Smooth muscle cell (in vitro differentiated cells): ENCODE measurements at regions not wholly inside any gene's neighbourhood (a gene's known extent, or its start where the extent isn't known, plus 50 kb on each side); places are given as distances from the start of the nearest gene placed in this dataset.
A peak's percentile ranks its signal among the peaks of the same experiment; 100 is the strongest.

ENCODE experiments used
- DNase-seq: peaks from one replicate; lab custom pipeline; 2025; ENCODE audit not compliant: unreplicated experiment; lab: John Stamatoyannopoulos, UW
- H2AFZ ChIP-seq: fragments of 200-600 bp; sonication (generic); 2 replicates; pipeline ENCODE4 v1.6.0; 2016; ENCODE audit warnings: antibody characterized with exemption, low read depth, mild to moderate bottlenecking
- H3F3A ChIP-seq: fragments of 200-600 bp; sonication (generic); 2 replicates; pipeline ENCODE4 v1.6.0; 2017; ENCODE audit warnings: antibody characterized with exemption, low read depth
- H3K27ac ChIP-seq: fragments of 200-600 bp; sonication (generic); 2 replicates; pipeline ENCODE4 v1.5.1; 2016; ENCODE audit warnings: low read depth, mild to moderate bottlenecking
- H3K27me3 ChIP-seq: fragments of 200-600 bp; sonication (generic); 2 replicates; pipeline ENCODE4 v1.6.1; 2016; ENCODE audit warnings: low read depth, mild to moderate bottlenecking
- H3K36me3 ChIP-seq: fragments of 200-600 bp; sonication (generic); 2 replicates; pipeline ENCODE4 v1.5.1; 2016; ENCODE audit warnings: low read depth
- H3K4me1 ChIP-seq: fragments of 200-600 bp; sonication (generic); 2 replicates; pipeline ENCODE4 v1.5.1; 2016; ENCODE audit warnings: low read depth
- H3K4me2 ChIP-seq: fragments of 200-600 bp; sonication (generic); 2 replicates; pipeline ENCODE4 v1.6.0; 2016; ENCODE audit warnings: mild to moderate bottlenecking
- H3K4me3 ChIP-seq: fragments of 200-600 bp; sonication (generic); 2 replicates; pipeline ENCODE4 v1.5.1; 2016; ENCODE audit warnings: mild to moderate bottlenecking
- H3K79me2 ChIP-seq: fragments of 200-600 bp; sonication (generic); 2 replicates; pipeline ENCODE4 v1.6.0; 2016; ENCODE audit warnings: low read depth, mild to moderate bottlenecking
- H3K9ac ChIP-seq: fragments of 200-600 bp; sonication (generic); 2 replicates; pipeline ENCODE4 v1.6.0; 2016; ENCODE audit warnings: low read depth
- H3K9me3 ChIP-seq: fragments of 200-600 bp; sonication (generic); replicated peaks from 2 replicates; pipeline ENCODE4 v1.5.1; 2016; ENCODE audit warnings: low read depth
- H4K20me1 ChIP-seq: fragments of 200-600 bp; sonication (generic); 2 replicates; pipeline ENCODE4 v1.6.0; 2016; ENCODE audit warnings: low read depth
- CTCF ChIP-seq: fragments of 200-600 bp; sonication (generic); IDR thresholded peaks from 2 replicates; pipeline ENCODE4 v1.5.1; 2017; ENCODE audit warnings: borderline replicate concordance, mild to moderate bottlenecking, antibody characterized with exemption; ENCODE audit not compliant: insufficient read depth, poor library complexity, severe bottlenecking
- WGBS: methylation state at CpG from one replicate; pipeline ENCODE4 v1.1.7; 2016; ENCODE audit warnings: low lambda C conversion rate; 5-methylcytosine and 5-hydroxymethylcytosine counted together

GRCh38 chr6:119726086-119726485 is 376.5 kb upstream of the MAN1A1 start:
- Histone ChIP-seq H3K36me3 (no peaks in the 10 kb centered on the region), H3K4me1 (no peaks in the 10 kb centered on the region), H3K9me3 (no peaks in the 10 kb centered on the region), H4K20me1 (no peaks in the 10 kb centered on the region), H3K4me3 (no peak overlapping the region), H3F3A (no peaks in the 10 kb centered on the region), H3K27ac (no peak overlapping the region), H3K4me2 (no peak overlapping the region), H2AFZ (no peak overlapping the region), H3K79me2 (no peaks in the 10 kb centered on the region), H3K27me3 (no peaks in the 10 kb centered on the region), H3K9ac (no peak overlapping the region)
- WGBS = 79% methylated on average over 4 of the region's 4 CpGs
- no peak for TF ChIP-seq CTCF
- no peak for DNase-seq

GRCh38 chr6:119720160-119720559 is 370.6 kb upstream of the MAN1A1 start:
- no peak overlapping the region for H3K27ac ChIP-seq
- no peak overlapping the region for H3K4me3 ChIP-seq
- H3K27me3 ChIP-seq = no peaks in the 10 kb centered on the region
- no peak overlapping the region for H3K4me2 ChIP-seq
- no peaks in the 10 kb centered on the region for H4K20me1 ChIP-seq
- no peaks in the 10 kb centered on the region for H3K4me1 ChIP-seq
- DNase-seq = no peak
- no peaks in the 10 kb centered on the region for H3K36me3 ChIP-seq
- 94% methylated on average over 2 of the region's 2 CpGs for WGBS
- no peaks in the 10 kb centered on the region for H3K79me2 ChIP-seq
- H3K9me3 ChIP-seq = no peaks in the 10 kb centered on the region
- no peak overlapping the region for H3K9ac ChIP-seq
- no peak for TF ChIP-seq CTCF
- no peak overlapping the region for H2AFZ ChIP-seq
- H3F3A ChIP-seq = no peaks in the 10 kb centered on the region

DNA sequence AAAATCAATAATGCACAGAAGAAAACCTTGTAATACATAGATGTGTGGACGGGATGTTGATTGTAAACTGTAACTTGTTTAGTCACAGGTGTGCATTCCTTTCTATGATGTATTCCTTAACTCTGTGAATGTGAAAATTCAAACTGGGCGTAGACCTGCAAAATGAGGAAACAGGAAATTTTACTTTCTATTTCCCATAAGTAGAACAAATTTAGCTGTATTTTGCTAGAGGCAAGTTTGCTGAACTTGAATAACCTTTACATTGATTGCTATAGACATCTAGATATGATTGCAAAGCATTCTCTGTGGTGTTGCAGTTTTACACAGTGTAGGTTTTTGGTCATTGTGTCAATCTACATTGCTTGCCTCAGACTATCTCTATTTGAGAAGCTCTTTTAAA is 368.4 kb upstream of the MAN1A1 start:
- H3K4me1 ChIP-seq = no peaks in the 10 kb centered on the region
- no peaks in the 10 kb centered on the region for H3K9me3 ChIP-seq
- H3F3A ChIP-seq = no peaks in the 10 kb centered on the region
- no peaks in the 10 kb centered on the region for H3K36me3 ChIP-seq
- peak overlapping the region; percentile 55 for H2AFZ ChIP-seq
- WGBS = 82% methylated on average over 2 of the region's 2 CpGs
- H3K9ac ChIP-seq = no peak overlapping the region
- no peaks in the 10 kb centered on the region for H3K79me2 ChIP-seq
- no peaks in the 10 kb centered on the region for H4K20me1 ChIP-seq
- H3K4me2 ChIP-seq = no peak overlapping the region
- H3K27me3 ChIP-seq = no peaks in the 10 kb centered on the region
- no peak for DNase-seq
- no peak for TF ChIP-seq CTCF
- H3K27ac ChIP-seq = no peak overlapping the region
- no peak overlapping the region for H3K4me3 ChIP-seq

DNA sequence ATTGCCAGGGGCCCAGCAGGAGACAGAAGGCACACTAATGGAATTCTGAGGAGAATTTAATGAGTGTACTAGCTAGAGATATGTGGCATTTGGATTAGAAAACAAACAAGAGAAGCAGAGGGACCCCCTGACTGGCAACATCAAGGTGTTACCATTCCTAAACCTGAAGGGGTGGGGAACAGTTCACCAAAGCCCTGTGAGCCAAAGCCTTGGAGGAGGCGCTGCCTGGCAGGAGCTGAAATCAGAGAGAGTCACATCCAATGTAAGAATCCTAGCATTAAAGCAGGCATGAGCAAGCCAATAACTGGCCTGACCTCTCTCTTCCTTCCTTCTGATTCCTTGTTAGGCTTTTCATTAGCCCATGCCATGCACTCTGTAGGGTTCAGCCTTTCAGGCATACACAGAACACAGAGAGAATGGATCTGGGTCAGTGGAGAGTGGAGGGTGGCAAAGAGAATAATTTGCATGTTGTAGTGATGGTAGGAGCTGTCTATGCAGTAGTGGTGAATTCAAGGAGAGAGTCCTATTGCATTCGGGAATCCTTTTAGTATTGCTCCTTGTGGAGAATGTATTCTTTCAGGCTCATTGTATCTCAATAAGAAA is 367.2 kb upstream of the MAN1A1 start:
- Histone ChIP-seq H3K27ac (no peak overlapping the region), H3K4me2 (no peak overlapping the region), H3K9me3 (no peaks in the 10 kb centered on the region), H3K4me1 (no peaks in the 10 kb centered on the region), H3K27me3 (no peaks in the 10 kb centered on the region), H3K36me3 (no peaks in the 10 kb centered on the region), H3K79me2 (no peaks in the 10 kb centered on the region), H3K9ac (no peak overlapping the region), H3F3A (no peaks in the 10 kb centered on the region), H3K4me3 (no peak overlapping the region), H2AFZ (no peak overlapping the region), H4K20me1 (no peaks in the 10 kb centered on the region)
- 100% methylated on average over 2 of the region's 2 CpGs for WGBS
- no peak for TF ChIP-seq CTCF
- DNase-seq = no peak
